ENCODE measurements at regions not wholly inside any gene's neighbourhood (a gene's known extent, or its start where the extent isn't known, plus 50 kb on each side); places are given as distances from the start of the nearest gene placed in this dataset.
A peak's percentile ranks its signal among the peaks of the same experiment; 100 is the strongest.

- Histone ChIP-seq H3K9me3 (ENCODE audit: control insufficient read depth, low read depth, low read length) (no peaks in the 10 kb centered on the region), H3K27me3 (ENCODE audit: control insufficient read depth, insufficient read depth, low read length) (no peaks in the 10 kb centered on the region), H3K4me1 (ENCODE audit: control insufficient read depth, insufficient read depth, low read length) (no peaks in the 10 kb centered on the region), H3K27ac (ENCODE audit: low read length) (no peak overlapping the region), H3K4me3 (ENCODE audit: low read length) (no peak overlapping the region), H3K36me3 (ENCODE audit: control insufficient read depth, insufficient read depth, low read length) (no peaks in the 10 kb centered on the region)
- no peak for DNase-seq
- 71% methylated on average over 2 of the region's 2 CpGs for WGBS (ENCODE audit: insufficient coverage, low lambda C conversion rate)
Observed at GRCh38 chr14:85363358-85363757, 166.6 kb upstream of the FLRT2 start.

GRCh38 chr14:85366226-85366625 lies 163.7 kb upstream of the FLRT2 start:
- Histone ChIP-seq H3K4me3 (ENCODE audit: low read length) (no peak overlapping the region), H3K27me3 (ENCODE audit: control insufficient read depth, insufficient read depth, low read length) (no peaks in the 10 kb centered on the region), H3K36me3 (ENCODE audit: control insufficient read depth, insufficient read depth, low read length) (no peaks in the 10 kb centered on the region), H3K4me1 (ENCODE audit: control insufficient read depth, insufficient read depth, low read length) (no peaks in the 10 kb centered on the region), H3K9me3 (ENCODE audit: control insufficient read depth, low read depth, low read length) (no peaks in the 10 kb centered on the region), H3K27ac (ENCODE audit: low read length) (no peak overlapping the region)
- no peak for DNase-seq
- WGBS (ENCODE audit: insufficient coverage, low lambda C conversion rate): 100% methylated on average over 1 of the region's 4 CpGs

GRCh38 chr14:85380881-85381280 lies 149.1 kb upstream of the FLRT2 start:
- DNase-seq: no peak
- Histone ChIP-seq H3K4me3 (ENCODE audit: low read length) (no peak overlapping the region), H3K36me3 (ENCODE audit: control insufficient read depth, insufficient read depth, low read length) (no peaks in the 10 kb centered on the region), H3K27me3 (ENCODE audit: control insufficient read depth, insufficient read depth, low read length) (no peaks in the 10 kb centered on the region), H3K4me1 (ENCODE audit: control insufficient read depth, insufficient read depth, low read length) (no peaks in the 10 kb centered on the region), H3K27ac (ENCODE audit: low read length) (no peak overlapping the region), H3K9me3 (ENCODE audit: control insufficient read depth, low read depth, low read length) (no peaks in the 10 kb centered on the region)
- WGBS (ENCODE audit: insufficient coverage, low lambda C conversion rate): 83% methylated on average over 7 of the region's 8 CpGs

GRCh38 chr14:85382341-85382740 lies 147.6 kb upstream of the FLRT2 start:
- Histone ChIP-seq H3K27me3 (ENCODE audit: control insufficient read depth, insufficient read depth, low read length) (no peaks in the 10 kb centered on the region), H3K36me3 (ENCODE audit: control insufficient read depth, insufficient read depth, low read length) (no peaks in the 10 kb centered on the region), H3K4me3 (ENCODE audit: low read length) (no peak overlapping the region), H3K4me1 (ENCODE audit: control insufficient read depth, insufficient read depth, low read length) (no peaks in the 10 kb centered on the region), H3K9me3 (ENCODE audit: control insufficient read depth, low read depth, low read length) (no peaks in the 10 kb centered on the region), H3K27ac (ENCODE audit: low read length) (no peak overlapping the region)
- DNase-seq: no peak
- WGBS (ENCODE audit: insufficient coverage, low lambda C conversion rate): no CpG with 5 or more reads among the region's 1 CpG

GRCh38 chr14:85387181-85387580 lies 142.8 kb upstream of the FLRT2 start:
- Histone ChIP-seq H3K9me3 (ENCODE audit: control insufficient read depth, low read depth, low read length) (no peaks in the 10 kb centered on the region), H3K4me3 (ENCODE audit: low read length) (no peak overlapping the region), H3K27me3 (ENCODE audit: control insufficient read depth, insufficient read depth, low read length) (no peaks in the 10 kb centered on the region), H3K4me1 (ENCODE audit: control insufficient read depth, insufficient read depth, low read length) (no peaks in the 10 kb centered on the region), H3K27ac (ENCODE audit: low read length) (no peak overlapping the region), H3K36me3 (ENCODE audit: control insufficient read depth, insufficient read depth, low read length) (no peaks in the 10 kb centered on the region)
- no CpG with 5 or more reads among the region's 3 CpGs for WGBS (ENCODE audit: insufficient coverage, low lambda C conversion rate)
- DNase-seq: no peak

GRCh38 chr14:85390236-85390635 lies 139.7 kb upstream of the FLRT2 start:
- no peak overlapping the region for H3K4me3 ChIP-seq (ENCODE audit: low read length)
- no peak for DNase-seq
- no peaks in the 10 kb centered on the region for H3K36me3 ChIP-seq (ENCODE audit: control insufficient read depth, insufficient read depth, low read length)
- H3K4me1 ChIP-seq (ENCODE audit: control insufficient read depth, insufficient read depth, low read length): no peaks in the 10 kb centered on the region
- WGBS (ENCODE audit: insufficient coverage, low lambda C conversion rate): no CpG with 5 or more reads among the region's 5 CpGs
- no peaks in the 10 kb centered on the region for H3K9me3 ChIP-seq (ENCODE audit: control insufficient read depth, low read depth, low read length)
- H3K27me3 ChIP-seq (ENCODE audit: control insufficient read depth, insufficient read depth, low read length): no peaks in the 10 kb centered on the region
- H3K27ac ChIP-seq (ENCODE audit: low read length): no peak overlapping the region

GRCh38 chr14:85391455-85391854 lies 138.5 kb upstream of the FLRT2 start:
- no peaks in the 10 kb centered on the region for H3K36me3 ChIP-seq (ENCODE audit: control insufficient read depth, insufficient read depth, low read length)
- H3K4me1 ChIP-seq (ENCODE audit: control insufficient read depth, insufficient read depth, low read length): no peaks in the 10 kb centered on the region
- no peaks in the 10 kb centered on the region for H3K27me3 ChIP-seq (ENCODE audit: control insufficient read depth, insufficient read depth, low read length)
- no peak for DNase-seq
- no peak overlapping the region for H3K4me3 ChIP-seq (ENCODE audit: low read length)
- H3K9me3 ChIP-seq (ENCODE audit: control insufficient read depth, low read depth, low read length): no peaks in the 10 kb centered on the region
- no peak overlapping the region for H3K27ac ChIP-seq (ENCODE audit: low read length)
- 100% methylated on average over 1 of the region's 3 CpGs for WGBS (ENCODE audit: insufficient coverage, low lambda C conversion rate)

- no peaks in the 10 kb centered on the region for H3K9me3 ChIP-seq (ENCODE audit: control insufficient read depth, low read depth, low read length)
- no peak overlapping the region for H3K4me3 ChIP-seq (ENCODE audit: low read length)
- no peak overlapping the region for H3K27ac ChIP-seq (ENCODE audit: low read length)
- no peak for DNase-seq
- H3K36me3 ChIP-seq (ENCODE audit: control insufficient read depth, insufficient read depth, low read length): no peaks in the 10 kb centered on the region
- H3K4me1 ChIP-seq (ENCODE audit: control insufficient read depth, insufficient read depth, low read length): no peaks in the 10 kb centered on the region
- no peaks in the 10 kb centered on the region for H3K27me3 ChIP-seq (ENCODE audit: control insufficient read depth, insufficient read depth, low read length)
- WGBS (ENCODE audit: insufficient coverage, low lambda C conversion rate): no CpG with 5 or more reads among the region's 3 CpGs
Observed at GRCh38 chr14:85391892-85392291, 138.1 kb upstream of the FLRT2 start.

- H3K36me3 ChIP-seq (ENCODE audit: control insufficient read depth, insufficient read depth, low read length): no peaks in the 10 kb centered on the region
- no CpG with 5 or more reads among the region's 2 CpGs for WGBS (ENCODE audit: insufficient coverage, low lambda C conversion rate)
- H3K27me3 ChIP-seq (ENCODE audit: control insufficient read depth, insufficient read depth, low read length): no peaks in the 10 kb centered on the region
- H3K27ac ChIP-seq (ENCODE audit: low read length): no peak overlapping the region
- no peaks in the 10 kb centered on the region for H3K9me3 ChIP-seq (ENCODE audit: control insufficient read depth, low read depth, low read length)
- peak in 1 of 2 donors; percentile 8 for DNase-seq
- H3K4me1 ChIP-seq (ENCODE audit: control insufficient read depth, insufficient read depth, low read length): no peaks in the 10 kb centered on the region
- H3K4me3 ChIP-seq (ENCODE audit: low read length): no peak overlapping the region
Observed at GRCh38 chr14:85399186-85399585, 130.8 kb upstream of the FLRT2 start.

- Histone ChIP-seq H3K4me1 (ENCODE audit: control insufficient read depth, insufficient read depth, low read length) (no peaks in the 10 kb centered on the region), H3K4me3 (ENCODE audit: low read length) (no peak overlapping the region), H3K27me3 (ENCODE audit: control insufficient read depth, insufficient read depth, low read length) (no peaks in the 10 kb centered on the region), H3K27ac (ENCODE audit: low read length) (no peak overlapping the region), H3K36me3 (ENCODE audit: control insufficient read depth, insufficient read depth, low read length) (no peaks in the 10 kb centered on the region), H3K9me3 (ENCODE audit: control insufficient read depth, low read depth, low read length) (no peaks in the 10 kb centered on the region)
- DNase-seq: no peak
- 80% methylated on average over 1 of the region's 3 CpGs for WGBS (ENCODE audit: insufficient coverage, low lambda C conversion rate)
Observed at GRCh38 chr14:85400678-85401077, 129.3 kb upstream of the FLRT2 start.

GRCh38 chr14:85401384-85401783 lies 128.6 kb upstream of the FLRT2 start:
- Histone ChIP-seq H3K27me3 (ENCODE audit: control insufficient read depth, insufficient read depth, low read length) (no peaks in the 10 kb centered on the region), H3K4me1 (ENCODE audit: control insufficient read depth, insufficient read depth, low read length) (no peaks in the 10 kb centered on the region), H3K27ac (ENCODE audit: low read length) (no peak overlapping the region), H3K4me3 (ENCODE audit: low read length) (no peak overlapping the region), H3K36me3 (ENCODE audit: control insufficient read depth, insufficient read depth, low read length) (no peaks in the 10 kb centered on the region), H3K9me3 (ENCODE audit: control insufficient read depth, low read depth, low read length) (no peaks in the 10 kb centered on the region)
- DNase-seq: no peak
- 100% methylated on average over 1 of the region's 1 CpG for WGBS (ENCODE audit: insufficient coverage, low lambda C conversion rate)
